Upper lobe of left lung (tissue), 4 donors: ENCODE measurements at regions not wholly inside any gene's neighbourhood (a gene's known extent, or its start where the extent isn't known, plus 50 kb on each side); places are given as distances from the start of the nearest gene placed in this dataset.

Experiments used
- CTCF ChIP-seq, 6 experiments: fragments of 450-650 bp in 4 of 6; fragments of 200-600 bp in 2 of 6; sonication (generic) in 2 of 6; IDR thresholded peaks; one replicate each; pipeline ENCODE4 v1.5.1; 2016 to 2019; ENCODE audit warnings: antibody characterized with exemption in 6 of 6
- EP300 ChIP-seq, 4 donors: sonication (generic); formaldehyde crosslinking; IDR thresholded peaks; one replicate each; pipeline ENCODE4 v1.5.1; 2017; ENCODE audit warnings: antibody characterized with exemption in 4 of 4, control low read depth in 2 of 4
- POLR2A ChIP-seq, 4 donors: fragments of 450-650 bp; IDR thresholded peaks; one replicate each; pipeline ENCODE4 v1.5.1; 2016 to 2017; ENCODE audit warnings: antibody characterized with exemption in 4 of 4, mild to moderate bottlenecking in 2 of 4
- POLR2AphosphoS5 ChIP-seq, 2 donors: sonication (generic); formaldehyde crosslinking; IDR thresholded peaks; one replicate each; pipeline ENCODE4 v1.5.1; 2017; ENCODE audit warnings: antibody characterized with exemption in 2 of 2

- TF ChIP-seq EP300 (IDR thresholded peaks at IDR 0.05) (no peak), CTCF (IDR thresholded peaks at IDR 0.05) (no peak), POLR2A (IDR thresholded peaks at IDR 0.05) (no peak), POLR2AphosphoS5 (IDR thresholded peaks at IDR 0.05) (no peak)
Measured at GRCh38 chr13:111792956-111793355, 274.0 kb upstream of the SOX1 start.
